Muscle of arm (tissue), 1 donor: ENCODE measurements at regions not wholly inside any gene's neighbourhood (a gene's known extent, or its start where the extent isn't known, plus 50 kb on each side); places are given as distances from the start of the nearest gene placed in this dataset.

Source experiments
- DNase-seq: peaks from one replicate; pipeline ENCODE4 v3.0.0-alpha.2; 2013

- no peak for DNase-seq
Measured at GRCh38 chr4:182136201-182136600, 107.0 kb upstream of the TENM3 start.

GRCh38 chr4:182137343-182137742 is 105.9 kb upstream of the TENM3 start:
- no peak for DNase-seq

GRCh38 chr4:182139491-182139890 is 103.7 kb upstream of the TENM3 start:
- no peak for DNase-seq

- DNase-seq = no peak
Measured at GRCh38 chr4:182140547-182140946, 102.7 kb upstream of the TENM3 start.

- no peak for DNase-seq
Measured at GRCh38 chr4:182141061-182141460, 102.1 kb upstream of the TENM3 start.

- DNase-seq = peak; percentile 32
Measured at GRCh38 chr4:182142176-182143085, 100.8 kb upstream of the TENM3 start.

- no peak for DNase-seq
Measured at GRCh38 chr4:182143086-182143821, 99.9 kb upstream of the TENM3 start.

- DNase-seq = peak; percentile 70
Measured at GRCh38 chr4:182143822-182144625, 99.2 kb upstream of the TENM3 start.

- no peak for DNase-seq
Measured at GRCh38 chr4:182144626-182145333, 98.4 kb upstream of the TENM3 start.

GRCh38 chr4:182145334-182145905 is 97.8 kb upstream of the TENM3 start:
- DNase-seq = no peak

- no peak for DNase-seq
Measured at GRCh38 chr4:182147391-182147790, 95.8 kb upstream of the TENM3 start.

GRCh38 chr4:182150645-182151044 is 92.6 kb upstream of the TENM3 start:
- DNase-seq = no peak

GRCh38 chr4:182155806-182156205 is 87.4 kb upstream of the TENM3 start:
- DNase-seq = no peak

GRCh38 chr4:182163180-182163579 is 80.0 kb upstream of the TENM3 start:
- DNase-seq = no peak

- no peak for DNase-seq
Measured at GRCh38 chr4:182169572-182169971, 73.6 kb upstream of the TENM3 start.

GRCh38 chr4:182169987-182170386 is 73.2 kb upstream of the TENM3 start:
- DNase-seq = no peak

- no peak for DNase-seq
Measured at GRCh38 chr4:182170417-182170935, 72.7 kb upstream of the TENM3 start.

GRCh38 chr4:182174979-182175378 is 68.2 kb upstream of the TENM3 start:
- no peak for DNase-seq

- DNase-seq = no peak
Measured at GRCh38 chr4:182175788-182176519, 67.2 kb upstream of the TENM3 start.

- DNase-seq = no peak
Measured at GRCh38 chr4:182177166-182177565, 66.0 kb upstream of the TENM3 start.
